WTC11 (cell line): ENCODE measurements at regions not wholly inside any gene's neighbourhood (a gene's known extent, or its start where the extent isn't known, plus 50 kb on each side); places are given as distances from the start of the nearest gene placed in this dataset.

Experiments used
- ATAC-seq: fragments of 200-7000 bp; cut with Tn5 transposase; 2 replicates; pipeline ENCODE4 v1.10.0; 2021; ENCODE audit warnings: mild to moderate bottlenecking, moderate library complexity
- CTCF ChIA-PET: fragments of 300-600 bp; sonication (Branson Sonifier 250); formaldehyde crosslinking; loops from one replicate; lab custom pipeline; 2021; ENCODE audit warnings: antibody characterized with exemption; lab: Charles Lee
- POLR2A ChIA-PET: fragments of 350-600 bp; sonication (Branson Sonifier 250); formaldehyde crosslinking; loops from one replicate; lab custom pipeline; 2021; ENCODE audit warnings: antibody characterized with exemption; lab: Charles Lee
- DNase-seq: peaks from one replicate; pipeline ENCODE4 v3.0.0; 2021; ENCODE audit warnings: low spot score
- H3K27ac Mint-ChIP-seq: 2 replicates; pipeline ENCODE4 v1.8.0; 2021; ENCODE audit warnings: mixed read lengths
- H3K27me3 Mint-ChIP-seq: 2 replicates; pipeline ENCODE4 v1.8.0; 2021; ENCODE audit warnings: low read depth, mild to moderate bottlenecking, moderate library complexity, mixed read lengths
- H3K36me3 Mint-ChIP-seq: 2 replicates; pipeline ENCODE4 v1.8.0; 2021; ENCODE audit warnings: mixed read lengths
- H3K4me1 Mint-ChIP-seq: 2 replicates; pipeline ENCODE4 v1.8.0; 2022; ENCODE audit warnings: mixed read lengths
- H3K4me3 Mint-ChIP-seq: 2 replicates; pipeline ENCODE4 v1.8.0; 2021; ENCODE audit warnings: mild to moderate bottlenecking, moderate library complexity, mixed read lengths
- H3K9me3 Mint-ChIP-seq: 2 replicates; pipeline ENCODE4 v1.8.0; 2021; ENCODE audit warnings: mixed read lengths
- E2F5 ChIP-seq: sonication (generic); formaldehyde crosslinking; IDR thresholded peaks from 2 replicates; pipeline ENCODE4 v1.8.1; 2022; ENCODE audit warnings: mild to moderate bottlenecking, moderate library complexity, missing genetic modification reagents
- EMX1 ChIP-seq: fragments of 250-450 bp; sonication (Bioruptor Pico); IDR thresholded peaks from 2 replicates; pipeline ENCODE4 v1.8.0; 2021; ENCODE audit warnings: mild to moderate bottlenecking
- FOXP1 ChIP-seq: sonication (generic); formaldehyde crosslinking; IDR thresholded peaks from 2 replicates; pipeline ENCODE4 v1.8.0; 2022; ENCODE audit warnings: missing genetic modification reagents, mild to moderate bottlenecking, moderate library complexity, borderline replicate concordance
- GTF2I ChIP-seq: fragments of 250-450 bp; sonication (Bioruptor Pico); conservative IDR thresholded peaks from 2 replicates; pipeline ENCODE4 v1.4.0; 2021; ENCODE audit warnings: mild to moderate bottlenecking
- JAZF1 ChIP-seq: fragments of 250-450 bp; sonication (Bioruptor Pico); IDR thresholded peaks from 2 replicates; pipeline ENCODE4 v1.9.0; 2021; ENCODE audit warnings: moderate library complexity, mild to moderate bottlenecking, inconsistent platforms
- KAT7 ChIP-seq: sonication (generic); formaldehyde crosslinking; IDR thresholded peaks from 2 replicates; pipeline ENCODE4 v1.8.1; 2023; ENCODE audit warnings: missing genetic modification reagents, mild to moderate bottlenecking, borderline replicate concordance
- MLX ChIP-seq: sonication (generic); formaldehyde crosslinking; IDR thresholded peaks from 2 replicates; pipeline ENCODE4 v1.8.1; 2023; ENCODE audit warnings: mild to moderate bottlenecking, missing genetic modification reagents, moderate library complexity
- MXD4 ChIP-seq: fragments of 250-450 bp; sonication (Bioruptor Pico); IDR thresholded peaks from 2 replicates; pipeline ENCODE4 v1.8.0; 2021; ENCODE audit warnings: mild to moderate bottlenecking, moderate library complexity, borderline replicate concordance
- NFE2L1 ChIP-seq: sonication (generic); formaldehyde crosslinking; IDR thresholded peaks from 2 replicates; pipeline ENCODE4 v1.8.1; 2023; ENCODE audit warnings: missing genetic modification reagents
- TEAD1 ChIP-seq: sonication (generic); formaldehyde crosslinking; IDR thresholded peaks from 2 replicates; pipeline ENCODE4 v1.8.0; 2022; ENCODE audit warnings: mild to moderate bottlenecking, missing genetic modification reagents
- TP53 ChIP-seq: sonication (generic); formaldehyde crosslinking; IDR thresholded peaks from 2 replicates; pipeline ENCODE4 v1.8.1; 2023; ENCODE audit warnings: mild to moderate bottlenecking, missing genetic modification reagents
- USF1 ChIP-seq: sonication (generic); formaldehyde crosslinking; IDR thresholded peaks from 2 replicates; pipeline ENCODE4 v1.8.0; 2022; ENCODE audit warnings: mild to moderate bottlenecking, missing genetic modification reagents
- ZMAT4 ChIP-seq: fragments of 250-450 bp; sonication (Bioruptor Pico); IDR thresholded peaks from 2 replicates; pipeline ENCODE4 v1.9.0; 2021; ENCODE audit warnings: mild to moderate bottlenecking
- ZNF138 ChIP-seq: sonication (generic); formaldehyde crosslinking; conservative IDR thresholded peaks from 2 replicates; pipeline ENCODE4 v1.8.1; 2022; ENCODE audit warnings: mild to moderate bottlenecking, moderate library complexity, missing genetic modification reagents
- ZNF232 ChIP-seq: sonication (generic); formaldehyde crosslinking; IDR thresholded peaks from 2 replicates; pipeline ENCODE4 v1.8.0; 2022; ENCODE audit warnings: mild to moderate bottlenecking, missing genetic modification reagents
- ZNF263 ChIP-seq: sonication (generic); formaldehyde crosslinking; IDR thresholded peaks from 2 replicates; pipeline ENCODE4 v1.8.1; 2022; ENCODE audit warnings: low read depth, mild to moderate bottlenecking, moderate library complexity, missing genetic modification reagents
- ZNF317 ChIP-seq: sonication (generic); formaldehyde crosslinking; IDR thresholded peaks from 2 replicates; pipeline ENCODE4 v1.8.1; 2023; ENCODE audit warnings: low read depth, mild to moderate bottlenecking, moderate library complexity, missing genetic modification reagents, borderline replicate concordance
- TF ChIP-seq, protein P1 (sequence below): sonication (generic); formaldehyde crosslinking; IDR thresholded peaks from 2 replicates; pipeline ENCODE4 v1.8.1; 2022; ENCODE audit warnings: mild to moderate bottlenecking, missing genetic modification reagents, moderate library complexity, borderline replicate concordance
- TF ChIP-seq, protein P2 (sequence below): sonication (generic); formaldehyde crosslinking; IDR thresholded peaks from 2 replicates; pipeline ENCODE4 v1.8.0; 2022; ENCODE audit warnings: mild to moderate bottlenecking, missing genetic modification reagents
- TF ChIP-seq, protein P3 (sequence below): fragments of 250-450 bp; sonication (Bioruptor Pico); IDR thresholded peaks from 2 replicates; pipeline ENCODE4 v1.9.0; 2021; ENCODE audit warnings: moderate library complexity, mild to moderate bottlenecking, inconsistent platforms, borderline replicate concordance
- TF ChIP-seq, protein P4 (sequence below): sonication (generic); formaldehyde crosslinking; conservative IDR thresholded peaks from 2 replicates; pipeline ENCODE4 v1.8.1; 2023; ENCODE audit warnings: mild to moderate bottlenecking, low read depth, missing genetic modification reagents, moderate library complexity
- TF ChIP-seq, protein P5 (sequence below): sonication (generic); formaldehyde crosslinking; conservative IDR thresholded peaks from 2 replicates; pipeline ENCODE4 v1.8.1; 2022; ENCODE audit warnings: mild to moderate bottlenecking, missing genetic modification reagents

- H3K27ac Mint-ChIP-seq: no peak overlapping the region
- no peaks in the 10 kb centered on the region for H3K9me3 Mint-ChIP-seq
- DNase-seq: no peak
- no peaks in the 10 kb centered on the region for H3K36me3 Mint-ChIP-seq
- H3K4me3 Mint-ChIP-seq: no peak overlapping the region
- no peaks in the 10 kb centered on the region for H3K4me1 Mint-ChIP-seq
- ATAC-seq: no peak
- H3K27me3 Mint-ChIP-seq: no peaks in the 10 kb centered on the region
- ChIA-PET CTCF (no interaction called here), POLR2A (no interaction called here)
- TF ChIP-seq, protein P1, sequence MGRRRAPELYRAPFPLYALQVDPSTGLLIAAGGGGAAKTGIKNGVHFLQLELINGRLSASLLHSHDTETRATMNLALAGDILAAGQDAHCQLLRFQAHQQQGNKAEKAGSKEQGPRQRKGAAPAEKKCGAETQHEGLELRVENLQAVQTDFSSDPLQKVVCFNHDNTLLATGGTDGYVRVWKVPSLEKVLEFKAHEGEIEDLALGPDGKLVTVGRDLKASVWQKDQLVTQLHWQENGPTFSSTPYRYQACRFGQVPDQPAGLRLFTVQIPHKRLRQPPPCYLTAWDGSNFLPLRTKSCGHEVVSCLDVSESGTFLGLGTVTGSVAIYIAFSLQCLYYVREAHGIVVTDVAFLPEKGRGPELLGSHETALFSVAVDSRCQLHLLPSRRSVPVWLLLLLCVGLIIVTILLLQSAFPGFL (CRISPR knock-in tag): no peak
- TF ChIP-seq, protein P2, sequence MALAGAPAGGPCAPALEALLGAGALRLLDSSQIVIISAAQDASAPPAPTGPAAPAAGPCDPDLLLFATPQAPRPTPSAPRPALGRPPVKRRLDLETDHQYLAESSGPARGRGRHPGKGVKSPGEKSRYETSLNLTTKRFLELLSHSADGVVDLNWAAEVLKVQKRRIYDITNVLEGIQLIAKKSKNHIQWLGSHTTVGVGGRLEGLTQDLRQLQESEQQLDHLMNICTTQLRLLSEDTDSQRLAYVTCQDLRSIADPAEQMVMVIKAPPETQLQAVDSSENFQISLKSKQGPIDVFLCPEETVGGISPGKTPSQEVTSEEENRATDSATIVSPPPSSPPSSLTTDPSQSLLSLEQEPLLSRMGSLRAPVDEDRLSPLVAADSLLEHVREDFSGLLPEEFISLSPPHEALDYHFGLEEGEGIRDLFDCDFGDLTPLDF (CRISPR knock-in tag): no peak
- TF ChIP-seq E2F5 (CRISPR knock-in tag): no peak
- no peak for TF ChIP-seq ZNF317 (CRISPR knock-in tag)
- TF ChIP-seq ZMAT4 (CRISPR knock-in tag): no peak
- TF ChIP-seq MLX (CRISPR knock-in tag): no peak
These were observed 288.1 kb downstream of the SH3BGRL start for GRCh38 chrX:81489987-81490386.

- H3K9me3 Mint-ChIP-seq: peaks cover 6% of the 10 kb centered on the region; the same call in 1 of the 2 replicates
These were observed 326.1 kb downstream of the SH3BGRL start for GRCh38 chrX:81527881-81528440.

More at GRCh38 chrX:81527881-81528440, 326.1 kb downstream of the SH3BGRL start:
- Mint-ChIP-seq H3K36me3 (no peaks in the 10 kb centered on the region), H3K4me3 (no peak overlapping the region), H3K4me1 (peaks cover 10% of the 10 kb centered on the region), H3K27ac (no peak overlapping the region), H3K27me3 (no peaks in the 10 kb centered on the region)
- ChIA-PET POLR2A (no interaction called here), CTCF (no interaction called here)
- no peak for DNase-seq
- no peak for TF ChIP-seq JAZF1 (CRISPR knock-in tag)
- TF ChIP-seq, protein P3, sequence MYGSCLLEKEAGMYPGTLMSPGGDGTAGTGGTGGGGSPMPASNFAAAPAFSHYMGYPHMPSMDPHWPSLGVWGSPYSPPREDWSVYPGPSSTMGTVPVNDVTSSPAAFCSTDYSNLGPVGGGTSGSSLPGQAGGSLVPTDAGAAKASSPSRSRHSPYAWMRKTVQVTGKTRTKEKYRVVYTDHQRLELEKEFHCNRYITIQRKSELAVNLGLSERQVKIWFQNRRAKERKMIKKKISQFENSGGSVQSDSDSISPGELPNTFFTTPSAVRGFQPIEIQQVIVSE (CRISPR knock-in tag): no peak
- TF ChIP-seq ZNF232 (CRISPR knock-in tag): no peak
- TF ChIP-seq MXD4 (CRISPR knock-in tag): no peak
- TF ChIP-seq, protein P4, sequence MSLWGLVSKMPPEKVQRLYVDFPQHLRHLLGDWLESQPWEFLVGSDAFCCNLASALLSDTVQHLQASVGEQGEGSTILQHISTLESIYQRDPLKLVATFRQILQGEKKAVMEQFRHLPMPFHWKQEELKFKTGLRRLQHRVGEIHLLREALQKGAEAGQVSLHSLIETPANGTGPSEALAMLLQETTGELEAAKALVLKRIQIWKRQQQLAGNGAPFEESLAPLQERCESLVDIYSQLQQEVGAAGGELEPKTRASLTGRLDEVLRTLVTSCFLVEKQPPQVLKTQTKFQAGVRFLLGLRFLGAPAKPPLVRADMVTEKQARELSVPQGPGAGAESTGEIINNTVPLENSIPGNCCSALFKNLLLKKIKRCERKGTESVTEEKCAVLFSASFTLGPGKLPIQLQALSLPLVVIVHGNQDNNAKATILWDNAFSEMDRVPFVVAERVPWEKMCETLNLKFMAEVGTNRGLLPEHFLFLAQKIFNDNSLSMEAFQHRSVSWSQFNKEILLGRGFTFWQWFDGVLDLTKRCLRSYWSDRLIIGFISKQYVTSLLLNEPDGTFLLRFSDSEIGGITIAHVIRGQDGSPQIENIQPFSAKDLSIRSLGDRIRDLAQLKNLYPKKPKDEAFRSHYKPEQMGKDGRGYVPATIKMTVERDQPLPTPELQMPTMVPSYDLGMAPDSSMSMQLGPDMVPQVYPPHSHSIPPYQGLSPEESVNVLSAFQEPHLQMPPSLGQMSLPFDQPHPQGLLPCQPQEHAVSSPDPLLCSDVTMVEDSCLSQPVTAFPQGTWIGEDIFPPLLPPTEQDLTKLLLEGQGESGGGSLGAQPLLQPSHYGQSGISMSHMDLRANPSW (CRISPR knock-in tag): no peak
- no peak for TF ChIP-seq EMX1 (CRISPR knock-in tag)
- TF ChIP-seq TEAD1: no peak
- TF ChIP-seq NFE2L1: no peak
- TF ChIP-seq ZNF263: no peak
- TF ChIP-seq FOXP1 (CRISPR knock-in tag): no peak
- TF ChIP-seq ZNF138: no peak
- TF ChIP-seq GTF2I (CRISPR knock-in tag): no peak
- TF ChIP-seq, protein P5, sequence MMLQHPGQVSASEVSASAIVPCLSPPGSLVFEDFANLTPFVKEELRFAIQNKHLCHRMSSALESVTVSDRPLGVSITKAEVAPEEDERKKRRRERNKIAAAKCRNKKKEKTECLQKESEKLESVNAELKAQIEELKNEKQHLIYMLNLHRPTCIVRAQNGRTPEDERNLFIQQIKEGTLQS (CRISPR knock-in tag): no peak
- no peak for TF ChIP-seq KAT7 (CRISPR knock-in tag)
- no peak for TF ChIP-seq USF1
- no peak for TF ChIP-seq TP53
- ATAC-seq: no peak
